ENCODE measurements at regions not wholly inside any gene's neighbourhood (a gene's known extent, or its start where the extent isn't known, plus 50 kb on each side); places are given as distances from the start of the nearest gene placed in this dataset.

GRCh38 chr7:28231176-28231575 lies 50.6 kb upstream of the JAZF1 start:
- TF ChIP-seq POLR2A (IDR thresholded peaks at IDR 0.05; ENCODE audit: low read length) = no peak
- TF ChIP-seq GATA1 (IDR thresholded peaks at IDR 0.05; ENCODE audit: low read depth, low read length) = no peak

Data from erythroblast (primary cell).